Esophagus muscularis mucosa (tissue), 4 donors: ENCODE measurements at regions not wholly inside any gene's neighbourhood (a gene's known extent, or its start where the extent isn't known, plus 50 kb on each side); places are given as distances from the start of the nearest gene placed in this dataset.

Experiments used
- CTCF ChIP-seq, 3 experiments: fragments of 200-600 bp in 2 of 3; fragments of 450-650 bp in 1 of 3; sonication (generic) in 2 of 3; IDR thresholded peaks; one replicate each; pipeline ENCODE4 v1.5.1; 2017 to 2019; ENCODE audit warnings: antibody characterized with exemption in 3 of 3, mild to moderate bottlenecking in 2 of 3, moderate library complexity in 1 of 3
- EP300 ChIP-seq: sonication (generic); formaldehyde crosslinking; IDR thresholded peaks from one replicate; pipeline ENCODE4 v1.6.1; 2017; ENCODE audit warnings: antibody characterized with exemption
- POLR2A ChIP-seq: fragments of 450-650 bp; IDR thresholded peaks from one replicate; pipeline ENCODE4 v1.6.1; 2017; ENCODE audit warnings: antibody characterized with exemption, moderate library complexity, mild to moderate bottlenecking, low read depth
- POLR2AphosphoS5 ChIP-seq, 2 donors: sonication (generic); formaldehyde crosslinking; IDR thresholded peaks; one replicate each; pipeline ENCODE4 v1.6.1; 2017; ENCODE audit warnings: antibody characterized with exemption in 2 of 2

GRCh38 chr2:172667581-172668325, 67.9 kb upstream of the RAPGEF4 start:
- no peak for TF ChIP-seq CTCF (IDR thresholded peaks at IDR 0.05)
- TF ChIP-seq POLR2A: no peak
- no peak for TF ChIP-seq POLR2AphosphoS5 (IDR thresholded peaks at IDR 0.05)
- no peak for TF ChIP-seq EP300
